Cardiac muscle cell (in vitro differentiated cells and primary cell): ENCODE measurements at regions not wholly inside any gene's neighbourhood (a gene's known extent, or its start where the extent isn't known, plus 50 kb on each side); places are given as distances from the start of the nearest gene placed in this dataset.

Source experiments
- DNase-seq, 2 donors: peaks; one replicate each; pipeline versions ENCODE4 v3.0.0 to v3.0.0-alpha.2; 2010 to 2017; ENCODE audit warnings: low read depth in 1 of 2, low spot score in 1 of 2
- H3K27ac ChIP-seq: fragments of 200-600 bp; sonication (generic); 2 replicates; pipeline ENCODE4 v1.5.1; 2016
- H3K27me3 ChIP-seq: fragments of 200-600 bp; sonication (generic); 2 replicates; pipeline ENCODE4 v1.6.0; 2016; ENCODE audit warnings: control low read depth
- H3K36me3 ChIP-seq: fragments of 200-600 bp; sonication (generic); 2 replicates; pipeline ENCODE4 v1.5.1; 2016; ENCODE audit warnings: control low read depth
- H3K4me1 ChIP-seq: fragments of 200-600 bp; sonication (generic); 2 replicates; pipeline ENCODE4 v1.8.1; 2017; ENCODE audit warnings: low read depth, mild to moderate bottlenecking, mixed run types
- H3K4me3 ChIP-seq: fragments of 200-600 bp; sonication (generic); 2 replicates; pipeline ENCODE4 v1.5.1; 2016; ENCODE audit warnings: mild to moderate bottlenecking
- H3K9me3 ChIP-seq: fragments of 200-600 bp; sonication (generic); 2 replicates; pipeline ENCODE4 v1.5.1; 2017; ENCODE audit warnings: low read depth, mild to moderate bottlenecking, control low read depth
- TF ChIP-seq, protein P1 (sequence below): IDR thresholded peaks from 2 replicates; pipeline ENCODE4 v1.5.1; 2012; ENCODE audit warnings: low read depth, mild to moderate bottlenecking, low read length

DNA sequence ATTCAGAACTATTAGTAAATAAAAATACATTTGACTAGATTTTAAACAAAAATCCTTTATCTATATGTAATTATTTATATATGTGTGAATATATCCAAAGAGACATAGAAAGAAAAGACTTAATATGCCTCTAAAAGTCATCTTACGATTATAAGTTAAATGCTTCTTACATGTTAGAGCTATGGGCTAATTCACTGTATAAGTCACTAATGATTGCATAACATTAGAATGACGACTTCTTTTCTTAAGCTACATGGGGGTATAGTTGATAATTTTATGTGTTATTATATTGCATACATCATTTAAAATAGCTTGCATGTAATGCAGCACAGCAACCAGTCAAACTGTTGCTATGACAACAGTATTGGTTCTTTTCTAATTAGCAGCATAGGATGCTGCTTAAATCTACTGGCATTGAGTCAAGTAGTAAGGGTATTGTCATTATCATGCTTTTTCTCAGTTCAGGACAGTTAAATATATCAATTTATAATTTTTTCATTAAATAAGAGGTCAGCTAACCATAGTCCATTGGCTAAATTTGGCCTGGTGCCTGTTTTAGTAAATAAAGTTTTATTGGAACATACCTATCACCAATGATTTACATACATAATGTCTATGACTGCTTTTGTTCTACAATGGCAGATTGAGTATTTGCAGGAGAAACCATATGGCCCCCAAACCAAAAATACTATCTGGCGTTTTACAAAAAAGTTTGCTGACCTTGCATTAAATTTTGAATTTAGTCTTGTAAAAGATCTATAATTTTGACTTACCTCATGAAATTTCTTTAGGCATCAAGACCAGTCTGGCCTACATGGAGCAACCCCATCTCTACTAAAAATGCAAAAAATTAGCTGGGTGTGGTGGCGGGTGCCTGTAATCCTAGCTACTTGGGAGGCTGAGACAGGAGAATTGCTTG, 207.7 kb upstream of the ZSWIM2 start:
- H3K36me3 ChIP-seq = no peaks in the 10 kb centered on the region
- no peaks in the 10 kb centered on the region for H3K9me3 ChIP-seq
- TF ChIP-seq, protein P1, sequence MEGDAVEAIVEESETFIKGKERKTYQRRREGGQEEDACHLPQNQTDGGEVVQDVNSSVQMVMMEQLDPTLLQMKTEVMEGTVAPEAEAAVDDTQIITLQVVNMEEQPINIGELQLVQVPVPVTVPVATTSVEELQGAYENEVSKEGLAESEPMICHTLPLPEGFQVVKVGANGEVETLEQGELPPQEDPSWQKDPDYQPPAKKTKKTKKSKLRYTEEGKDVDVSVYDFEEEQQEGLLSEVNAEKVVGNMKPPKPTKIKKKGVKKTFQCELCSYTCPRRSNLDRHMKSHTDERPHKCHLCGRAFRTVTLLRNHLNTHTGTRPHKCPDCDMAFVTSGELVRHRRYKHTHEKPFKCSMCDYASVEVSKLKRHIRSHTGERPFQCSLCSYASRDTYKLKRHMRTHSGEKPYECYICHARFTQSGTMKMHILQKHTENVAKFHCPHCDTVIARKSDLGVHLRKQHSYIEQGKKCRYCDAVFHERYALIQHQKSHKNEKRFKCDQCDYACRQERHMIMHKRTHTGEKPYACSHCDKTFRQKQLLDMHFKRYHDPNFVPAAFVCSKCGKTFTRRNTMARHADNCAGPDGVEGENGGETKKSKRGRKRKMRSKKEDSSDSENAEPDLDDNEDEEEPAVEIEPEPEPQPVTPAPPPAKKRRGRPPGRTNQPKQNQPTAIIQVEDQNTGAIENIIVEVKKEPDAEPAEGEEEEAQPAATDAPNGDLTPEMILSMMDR = no peak
- no peaks in the 10 kb centered on the region for H3K27me3 ChIP-seq
- no peak overlapping the region for H3K27ac ChIP-seq
- H3K4me1 ChIP-seq = no peaks in the 10 kb centered on the region
- H3K4me3 ChIP-seq = no peak overlapping the region
- DNase-seq = no peak

DNA sequence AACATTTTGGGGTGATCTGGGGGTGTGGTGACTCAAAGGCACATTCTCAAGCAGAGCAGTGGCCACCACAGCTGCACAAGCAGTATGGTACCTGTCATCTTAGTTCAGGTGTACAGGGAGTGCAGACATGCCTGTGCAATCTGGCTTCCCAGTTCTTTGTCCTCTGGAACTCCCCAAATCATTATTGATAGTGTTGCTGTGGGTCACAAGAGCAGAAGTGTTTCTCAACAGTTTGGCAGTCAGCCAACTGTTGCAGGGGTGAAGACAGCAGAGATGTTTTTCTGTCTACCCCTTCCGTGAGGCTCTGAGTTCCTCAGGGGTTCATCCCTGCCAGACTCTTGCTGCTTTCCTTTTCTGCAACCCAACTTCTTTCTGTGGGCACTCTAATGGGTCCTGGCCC, 206.5 kb upstream of the ZSWIM2 start:
- TF ChIP-seq, protein P1 = no peak
- Histone ChIP-seq H3K9me3 (no peaks in the 10 kb centered on the region), H3K36me3 (no peaks in the 10 kb centered on the region), H3K4me3 (no peak overlapping the region), H3K27ac (no peak overlapping the region), H3K27me3 (no peaks in the 10 kb centered on the region), H3K4me1 (no peaks in the 10 kb centered on the region)
- peak in 1 of 2 donors; percentile 56 for DNase-seq

DNA sequence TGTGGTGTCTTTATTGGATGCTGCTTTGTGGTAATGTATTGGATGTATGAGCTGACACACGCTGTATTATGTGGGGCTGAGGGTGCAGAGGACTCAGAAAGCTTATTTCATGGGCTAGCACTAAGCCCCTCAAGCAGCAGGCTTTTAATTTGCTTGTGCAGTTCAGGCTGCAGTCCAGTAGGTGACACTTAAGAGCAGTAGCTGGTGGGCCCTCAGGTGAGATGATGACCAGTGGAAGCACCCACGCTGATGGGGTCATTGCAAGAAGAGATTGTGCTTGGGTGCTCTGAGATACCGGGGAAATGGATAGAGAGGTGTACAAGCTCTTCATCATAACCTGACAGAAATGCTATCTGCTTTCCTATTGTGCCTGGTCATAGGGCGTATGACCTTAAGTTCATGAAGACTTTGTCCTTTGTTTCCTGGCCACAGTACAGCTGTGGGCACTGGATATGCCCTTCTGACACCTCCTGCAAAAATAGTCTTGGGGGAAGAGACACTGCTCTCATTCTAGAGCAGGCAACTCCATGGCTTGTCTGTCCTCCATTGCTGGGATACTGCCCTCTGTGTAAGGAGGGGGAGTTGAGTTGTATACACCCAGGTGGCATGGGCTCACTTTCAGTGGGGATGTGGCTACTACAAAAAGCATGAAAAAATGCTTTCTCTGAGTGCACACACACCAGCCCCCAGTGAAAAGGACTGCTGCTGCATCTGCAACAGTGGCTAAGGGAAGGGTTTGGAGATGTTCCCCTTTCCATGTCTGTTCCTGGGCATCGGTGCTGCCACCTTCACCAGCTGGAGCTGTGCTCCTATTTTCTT, 205.7 kb upstream of the ZSWIM2 start:
- Histone ChIP-seq H3K27me3 (no peaks in the 10 kb centered on the region), H3K27ac (no peak overlapping the region), H3K9me3 (no peaks in the 10 kb centered on the region), H3K36me3 (no peaks in the 10 kb centered on the region), H3K4me1 (no peaks in the 10 kb centered on the region), H3K4me3 (no peak overlapping the region)
- TF ChIP-seq, protein P1 = no peak
- DNase-seq = no peak

DNA sequence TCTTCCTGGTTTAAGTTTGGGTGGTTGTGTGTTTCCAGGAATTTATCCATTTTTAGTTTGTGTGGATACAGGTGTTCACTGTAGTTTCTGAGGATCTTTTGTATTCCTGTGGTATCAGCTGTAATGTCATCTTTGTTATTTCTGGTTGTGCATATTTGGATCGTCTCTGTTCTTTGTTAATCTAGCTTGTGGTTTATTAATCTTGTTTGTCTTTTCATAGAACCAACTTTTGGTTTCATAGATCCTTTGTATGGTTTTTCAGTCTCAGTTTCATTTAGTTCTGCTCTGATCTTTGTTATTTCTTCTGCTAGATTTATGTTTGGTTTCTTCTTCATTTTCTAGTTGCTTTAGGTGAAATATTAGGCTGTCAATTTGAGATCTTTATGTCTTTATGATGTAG, 202.4 kb upstream of the ZSWIM2 start:
- no peaks in the 10 kb centered on the region for H3K36me3 ChIP-seq
- DNase-seq = no peak
- TF ChIP-seq, protein P1 = no peak
- no peak overlapping the region for H3K4me3 ChIP-seq
- no peaks in the 10 kb centered on the region for H3K9me3 ChIP-seq
- no peaks in the 10 kb centered on the region for H3K4me1 ChIP-seq
- no peaks in the 10 kb centered on the region for H3K27me3 ChIP-seq
- H3K27ac ChIP-seq = no peak overlapping the region

DNA sequence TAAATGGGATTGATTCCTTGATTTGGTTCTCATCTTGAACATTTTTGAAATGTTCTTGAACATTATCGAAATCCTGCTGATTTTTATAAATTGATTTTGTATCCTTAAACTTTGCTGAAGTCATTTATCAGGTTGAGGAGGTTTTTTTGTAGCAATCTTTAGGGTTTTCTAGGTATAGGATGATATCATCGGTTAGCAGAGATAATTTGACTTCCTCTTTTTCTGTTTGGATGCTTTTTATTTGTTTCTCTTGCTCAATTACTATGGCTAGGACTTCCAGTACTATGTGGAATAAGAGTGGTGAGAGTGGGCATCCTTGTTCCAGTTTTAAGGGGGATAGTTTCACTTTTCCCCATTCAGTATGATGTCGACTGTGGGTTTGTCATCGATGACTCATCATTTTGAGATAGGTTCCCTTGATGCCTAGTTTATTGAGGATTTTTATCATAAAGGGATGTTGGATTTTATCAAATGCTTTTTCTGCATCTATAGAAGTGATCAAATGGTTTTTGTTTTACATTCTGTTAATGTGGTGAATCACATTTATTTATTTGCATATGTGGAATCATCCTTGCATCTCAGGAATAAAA, 201.5 kb upstream of the ZSWIM2 start:
- Histone ChIP-seq H3K9me3 (no peaks in the 10 kb centered on the region), H3K27me3 (no peaks in the 10 kb centered on the region), H3K4me3 (no peak overlapping the region), H3K36me3 (no peaks in the 10 kb centered on the region), H3K27ac (no peak overlapping the region), H3K4me1 (no peaks in the 10 kb centered on the region)
- DNase-seq = peak in 1 of 2 donors; percentile 8
- TF ChIP-seq, protein P1 = no peak
